Epidermal melanocyte (primary cell): ENCODE measurements at regions not wholly inside any gene's neighbourhood (a gene's known extent, or its start where the extent isn't known, plus 50 kb on each side); places are given as distances from the start of the nearest gene placed in this dataset.

Experiments
- DNase-seq: peaks from one replicate; pipeline ENCODE4 v3.0.0; 2011; ENCODE audit warnings: low spot score; ENCODE audit not compliant: insufficient read length

- DNase-seq: no peak
Observed at GRCh38 chr13:103794526-103794925, 728.3 kb upstream of the SLC10A2 start.

GRCh38 chr13:103788061-103788652 is 721.9 kb upstream of the SLC10A2 start:
- DNase-seq: no peak

GRCh38 chr13:103772576-103772975 is 706.4 kb upstream of the SLC10A2 start:
- no peak for DNase-seq

- DNase-seq: no peak
Observed at GRCh38 chr13:103762523-103762922, 696.3 kb upstream of the SLC10A2 start.

- DNase-seq: no peak
Observed at GRCh38 chr13:103759361-103759760, 693.1 kb upstream of the SLC10A2 start.

GRCh38 chr13:103758222-103758621 is 692.0 kb upstream of the SLC10A2 start:
- no peak for DNase-seq

GRCh38 chr13:103757361-103757760 is 691.1 kb upstream of the SLC10A2 start:
- no peak for DNase-seq

GRCh38 chr13:103754783-103755182 is 688.6 kb upstream of the SLC10A2 start:
- DNase-seq: no peak

GRCh38 chr13:103734837-103735236 is 668.6 kb upstream of the SLC10A2 start:
- no peak for DNase-seq

- DNase-seq: no peak
Observed at GRCh38 chr13:103731959-103732358, 665.7 kb upstream of the SLC10A2 start.

GRCh38 chr13:103730407-103730806 is 664.2 kb upstream of the SLC10A2 start:
- no peak for DNase-seq

GRCh38 chr13:103726808-103727207 is 660.6 kb upstream of the SLC10A2 start:
- DNase-seq: no peak

- no peak for DNase-seq
Observed at GRCh38 chr13:103716718-103717117, 650.5 kb upstream of the SLC10A2 start.

- no peak for DNase-seq
Observed at GRCh38 chr13:103715335-103715734, 649.1 kb upstream of the SLC10A2 start.

- DNase-seq: no peak
Observed at GRCh38 chr13:103703246-103703645, 637.0 kb upstream of the SLC10A2 start.

GRCh38 chr13:103698000-103698399 is 631.8 kb upstream of the SLC10A2 start:
- DNase-seq: no peak

GRCh38 chr13:103695320-103695719 is 629.1 kb upstream of the SLC10A2 start:
- no peak for DNase-seq

GRCh38 chr13:103694471-103694870 is 628.3 kb upstream of the SLC10A2 start:
- DNase-seq: no peak

- no peak for DNase-seq
Observed at GRCh38 chr13:103694033-103694432, 627.8 kb upstream of the SLC10A2 start.

- DNase-seq: no peak
Observed at GRCh38 chr13:103692442-103692841, 626.2 kb upstream of the SLC10A2 start.

GRCh38 chr13:103676329-103676728 is 610.1 kb upstream of the SLC10A2 start:
- DNase-seq: no peak

- DNase-seq: no peak
Observed at GRCh38 chr13:103671547-103671946, 605.3 kb upstream of the SLC10A2 start.

- DNase-seq: no peak
Observed at GRCh38 chr13:103663996-103664395, 597.8 kb upstream of the SLC10A2 start.

GRCh38 chr13:103656311-103656710 is 590.1 kb upstream of the SLC10A2 start:
- DNase-seq: no peak
